ENCODE measurements at regions not wholly inside any gene's neighbourhood (a gene's known extent, or its start where the extent isn't known, plus 50 kb on each side); places are given as distances from the start of the nearest gene placed in this dataset.
A peak's percentile ranks its signal among the peaks of the same experiment; 100 is the strongest.

GRCh38 chr3:11717768-11718636, 74.3 kb upstream of the VGLL4 start:
- no peak overlapping the region for H4K8ac ChIP-seq (ENCODE audit: low read depth, low read length)
- no peak overlapping the region for H2BK120ac ChIP-seq (ENCODE audit: insufficient read depth, low read length, poor library complexity)
- H3K4me1 ChIP-seq (ENCODE audit: control insufficient read depth in 1 of 2, insufficient read depth in 2 of 2, low read length in 2 of 2): peaks cover 2 to 4% of the 10 kb centered on the region in 2 experiments
- H3K9me3 ChIP-seq (ENCODE audit: insufficient read depth, low read depth, low read length): peaks cover 2% of the 10 kb centered on the region
- no peak overlapping the region for H4K91ac ChIP-seq (ENCODE audit: low read depth, low read length)
- H3K27ac ChIP-seq (ENCODE audit: low read depth, low read length): peak overlapping the region; percentile 86
- DNase-seq: peak in 1 of 2 donors; percentile 59
- H3K79me2 ChIP-seq (ENCODE audit: control insufficient read depth, insufficient read depth, low read length, poor library complexity): peaks cover 9% of the 10 kb centered on the region
- H2AK5ac ChIP-seq (ENCODE audit: low read length): no peak overlapping the region
- no peak overlapping the region for H3K18ac ChIP-seq (ENCODE audit: low read length)
- no peak overlapping the region for H3K23ac ChIP-seq (ENCODE audit: low read length)
- WGBS (ENCODE audit: extremely low coverage, insufficient coverage, insufficient read length): no CpG with 5 or more reads among the region's 9 CpGs
- no peak overlapping the region for H3K4ac ChIP-seq (ENCODE audit: low read depth, low read length)
- H3K79me1 ChIP-seq (ENCODE audit: low read length): peaks cover 13% of the 10 kb centered on the region
- no peak overlapping the region for H2AFZ ChIP-seq (ENCODE audit: insufficient read depth, low read length, poor library complexity)
- H3K27me3 ChIP-seq (ENCODE audit: insufficient read depth, low read length): no peaks in the 10 kb centered on the region
- peak overlapping the region; percentile 100 for H3K4me2 ChIP-seq (ENCODE audit: low read length)
- no peak overlapping the region for H3K4me3 ChIP-seq (ENCODE audit: low read depth, low read length)
- H2BK5ac ChIP-seq (ENCODE audit: low read depth, low read length, poor library complexity): no peak overlapping the region
- no peak overlapping the region for H3K14ac ChIP-seq (ENCODE audit: low read length)
- no peaks in the 10 kb centered on the region for H3K36me3 ChIP-seq (ENCODE audit: control insufficient read depth in 1 of 2, insufficient read depth in 2 of 2, low read length in 2 of 2)
- no peak overlapping the region for H3K9ac ChIP-seq (ENCODE audit: low read length)
- no peak overlapping the region for H2BK12ac ChIP-seq (ENCODE audit: low read length)
- H4K12ac ChIP-seq (ENCODE audit: low read depth, low read length): no peak overlapping the region

GRCh38 chr3:11717301-11717700, 73.6 kb upstream of the VGLL4 start:
- Histone ChIP-seq H3K79me1 (ENCODE audit: low read length) (peaks cover 13% of the 10 kb centered on the region), H3K23ac (ENCODE audit: low read length) (no peak overlapping the region), H2BK5ac (ENCODE audit: low read depth, low read length, poor library complexity) (no peak overlapping the region), H3K14ac (ENCODE audit: low read length) (no peak overlapping the region), H2BK12ac (ENCODE audit: low read length) (no peak overlapping the region), H4K12ac (ENCODE audit: low read depth, low read length) (no peak overlapping the region), H3K4ac (ENCODE audit: low read depth, low read length) (no peak overlapping the region), H2AFZ (ENCODE audit: insufficient read depth, low read length, poor library complexity) (no peak overlapping the region), H4K8ac (ENCODE audit: low read depth, low read length) (no peak overlapping the region), H2BK120ac (ENCODE audit: insufficient read depth, low read length, poor library complexity) (no peak overlapping the region), H2AK5ac (ENCODE audit: low read length) (no peak overlapping the region), H3K9me3 (ENCODE audit: insufficient read depth, low read depth, low read length) (peaks cover 2% of the 10 kb centered on the region), H3K4me2 (ENCODE audit: low read length) (no peak overlapping the region), H3K4me3 (ENCODE audit: low read depth, low read length) (no peak overlapping the region), H3K4me1 (ENCODE audit: control insufficient read depth in 1 of 2, insufficient read depth in 2 of 2, low read length in 2 of 2) (peaks cover 2 to 4% of the 10 kb centered on the region in 2 experiments), H3K36me3 (ENCODE audit: control insufficient read depth in 1 of 2, insufficient read depth in 2 of 2, low read length in 2 of 2) (no peaks in the 10 kb centered on the region), H3K27ac (ENCODE audit: low read depth, low read length) (no peak overlapping the region), H4K91ac (ENCODE audit: low read depth, low read length) (no peak overlapping the region), H3K18ac (ENCODE audit: low read length) (no peak overlapping the region), H3K27me3 (ENCODE audit: insufficient read depth, low read length) (no peaks in the 10 kb centered on the region), H3K79me2 (ENCODE audit: control insufficient read depth, insufficient read depth, low read length, poor library complexity) (peaks cover 9% of the 10 kb centered on the region), H3K9ac (ENCODE audit: low read length) (no peak overlapping the region)
- peak; percentile 83 to 88 for DNase-seq
- no CpG with 5 or more reads among the region's 6 CpGs for WGBS (ENCODE audit: extremely low coverage, insufficient coverage, insufficient read length)

- Histone ChIP-seq H2AK5ac (ENCODE audit: low read length) (no peak overlapping the region), H3K4me1 (ENCODE audit: control insufficient read depth in 1 of 2, insufficient read depth in 2 of 2, low read length in 2 of 2) (peaks cover 2 to 4% of the 10 kb centered on the region in 2 experiments), H3K4ac (ENCODE audit: low read depth, low read length) (peak overlapping the region; percentile 33), H3K27ac (ENCODE audit: low read depth, low read length) (no peak overlapping the region), H2BK120ac (ENCODE audit: insufficient read depth, low read length, poor library complexity) (no peak overlapping the region), H3K79me1 (ENCODE audit: low read length) (peaks cover 13% of the 10 kb centered on the region), H3K4me3 (ENCODE audit: low read depth, low read length) (no peak overlapping the region), H4K91ac (ENCODE audit: low read depth, low read length) (no peak overlapping the region), H3K14ac (ENCODE audit: low read length) (no peak overlapping the region), H3K9me3 (ENCODE audit: insufficient read depth, low read depth, low read length) (peaks cover 2% of the 10 kb centered on the region), H3K27me3 (ENCODE audit: insufficient read depth, low read length) (no peaks in the 10 kb centered on the region), H3K23ac (ENCODE audit: low read length) (no peak overlapping the region), H3K18ac (ENCODE audit: low read length) (no peak overlapping the region), H3K4me2 (ENCODE audit: low read length) (no peak overlapping the region), H2BK5ac (ENCODE audit: low read depth, low read length, poor library complexity) (no peak overlapping the region), H4K8ac (ENCODE audit: low read depth, low read length) (no peak overlapping the region), H4K12ac (ENCODE audit: low read depth, low read length) (no peak overlapping the region), H2BK12ac (ENCODE audit: low read length) (no peak overlapping the region), H2AFZ (ENCODE audit: insufficient read depth, low read length, poor library complexity) (no peak overlapping the region), H3K36me3 (ENCODE audit: control insufficient read depth in 1 of 2, insufficient read depth in 2 of 2, low read length in 2 of 2) (no peaks in the 10 kb centered on the region), H3K79me2 (ENCODE audit: control insufficient read depth, insufficient read depth, low read length, poor library complexity) (peaks cover 9% of the 10 kb centered on the region), H3K9ac (ENCODE audit: low read length) (no peak overlapping the region)
- no CpG with 5 or more reads among the region's 6 CpGs for WGBS (ENCODE audit: extremely low coverage, insufficient coverage, insufficient read length)
- DNase-seq: peak; percentile 20 to 77
These were observed 73.0 kb upstream of the VGLL4 start for GRCh38 chr3:11716573-11717290.

GRCh38 chr3:11713171-11713570, 69.5 kb upstream of the VGLL4 start:
- no peak overlapping the region for H3K23ac ChIP-seq (ENCODE audit: low read length)
- H2BK120ac ChIP-seq (ENCODE audit: insufficient read depth, low read length, poor library complexity): no peak overlapping the region
- no peaks in the 10 kb centered on the region for H3K79me1 ChIP-seq (ENCODE audit: low read length)
- H3K27me3 ChIP-seq (ENCODE audit: insufficient read depth, low read length): no peaks in the 10 kb centered on the region
- H2BK12ac ChIP-seq (ENCODE audit: low read length): no peak overlapping the region
- H3K27ac ChIP-seq (ENCODE audit: low read depth, low read length): no peak overlapping the region
- H4K91ac ChIP-seq (ENCODE audit: low read depth, low read length): no peak overlapping the region
- WGBS (ENCODE audit: extremely low coverage, insufficient coverage, insufficient read length): no CpG with 5 or more reads among the region's 6 CpGs
- peaks cover 0 to 2% of the 10 kb centered on the region in 2 experiments for H3K36me3 ChIP-seq (ENCODE audit: control insufficient read depth in 1 of 2, insufficient read depth in 2 of 2, low read length in 2 of 2)
- H2BK5ac ChIP-seq (ENCODE audit: low read depth, low read length, poor library complexity): no peak overlapping the region
- no peak overlapping the region for H4K12ac ChIP-seq (ENCODE audit: low read depth, low read length)
- no peaks in the 10 kb centered on the region for H3K9me3 ChIP-seq (ENCODE audit: insufficient read depth, low read depth, low read length)
- H3K79me2 ChIP-seq (ENCODE audit: control insufficient read depth, insufficient read depth, low read length, poor library complexity): peaks cover 1% of the 10 kb centered on the region
- H3K4me3 ChIP-seq (ENCODE audit: low read depth, low read length): no peak overlapping the region
- H3K4ac ChIP-seq (ENCODE audit: low read depth, low read length): no peak overlapping the region
- no peak overlapping the region for H3K4me2 ChIP-seq (ENCODE audit: low read length)
- no peak overlapping the region for H3K14ac ChIP-seq (ENCODE audit: low read length)
- H2AK5ac ChIP-seq (ENCODE audit: low read length): no peak overlapping the region
- DNase-seq: peak; percentile 56 to 72
- H4K8ac ChIP-seq (ENCODE audit: low read depth, low read length): no peak overlapping the region
- peaks cover 0 to 3% of the 10 kb centered on the region in 2 experiments for H3K4me1 ChIP-seq (ENCODE audit: control insufficient read depth in 1 of 2, insufficient read depth in 2 of 2, low read length in 2 of 2)
- no peak overlapping the region for H3K18ac ChIP-seq (ENCODE audit: low read length)
- no peak overlapping the region for H2AFZ ChIP-seq (ENCODE audit: insufficient read depth, low read length, poor library complexity)
- no peak overlapping the region for H3K9ac ChIP-seq (ENCODE audit: low read length)
